HepG2 (cell line): ENCODE measurements at regions not wholly inside any gene's neighbourhood (a gene's known extent, or its start where the extent isn't known, plus 50 kb on each side); places are given as distances from the start of the nearest gene placed in this dataset.

Experiments
- ATAC-seq: fragments of 200-7000 bp; cut with Tn5 transposase; 3 replicates; pipeline ENCODE4 v1.9.1; 2020; ENCODE audit warnings: mild to moderate bottlenecking, moderate library complexity
- BruUV-seq: library from RNA; stranded (reverse); fragments of 400-500 nt; replicated peaks from 2 replicates; lab custom pipeline; 2021; lab: Mats Ljungman, UMichigan
- CTCF ChIA-PET: fragments of 300-600 bp; formaldehyde crosslinking; extraction: SDS; loops from one replicate; lab custom pipeline; 2021; ENCODE audit warnings: low total read pairs, inconsistent platforms, low intra/inter-chr PET ratio; lab: Yijun Ruan, JAX
- POLR2A ChIA-PET: fragments of 350-600 bp; sonication (Branson Sonifier 250); formaldehyde crosslinking; loops from one replicate; lab custom pipeline; 2020; ENCODE audit warnings: antibody characterized with exemption, inconsistent platforms; lab: Yijun Ruan, JAX
- DNase-seq: peaks from one replicate; pipeline ENCODE4 v3.0.0-alpha.2; 2015; ENCODE audit warnings: low spot score
- FAIRE-seq: peaks from 3 replicates; lab custom pipeline; 2011; peaks lifted over from hg19 to GRCh38; lab: Jason Lieb, UNC
- H2AFZ ChIP-seq: one replicate; pipeline ENCODE4 v1.6.1; 2011; ENCODE audit warnings: low read length, inconsistent platforms
- H3K27ac ChIP-seq: fragments of 300-600 bp; 3 replicates; pipeline ENCODE4 v1.8.0; 2011; ENCODE audit warnings: mixed run types, mild to moderate bottlenecking, mixed read lengths, low read length, inconsistent platforms; ENCODE audit not compliant: insufficient read depth; ENCODE audit errors: extremely low read length
- H3K27me3 ChIP-seq, 2 experiments: fragments of 200-600 bp in 1 of 2; 2 replicates in 1 of 2; 3 replicates in 1 of 2; pipeline versions ENCODE4 v1.6.0 to v1.8.0; 2011; ENCODE audit warnings: low read length in 2 of 2, mild to moderate bottlenecking in 2 of 2, moderate library complexity in 2 of 2, inconsistent platforms in 1 of 2; ENCODE audit not compliant: insufficient read depth in 2 of 2, control insufficient read depth in 1 of 2
- H3K36me3 ChIP-seq, 2 experiments: fragments of 200-600 bp in 1 of 2; replicated peaks in 1 of 2; 2 replicates in 1 of 2; 3 replicates in 1 of 2; pipeline versions ENCODE4 v1.5.1 to v1.8.0; 2011; ENCODE audit warnings: low read length in 2 of 2, inconsistent platforms in 1 of 2; ENCODE audit not compliant: insufficient read depth in 2 of 2, control insufficient read depth in 1 of 2
- H3K4me1 ChIP-seq: 2 replicates; pipeline ENCODE4 v1.5.1; 2012; ENCODE audit warnings: low read length, inconsistent platforms; ENCODE audit not compliant: insufficient read depth
- H3K4me2 ChIP-seq: 2 replicates; pipeline ENCODE4 v1.6.0; 2011; ENCODE audit warnings: low read depth, low read length, inconsistent platforms
- H3K4me3 ChIP-seq, 3 experiments: fragments of 200-600 bp in 1 of 3; sonication (generic), shearing (Covaris generic) in 1 of 3; replicated peaks in 1 of 3; 2 replicates each; pipeline ENCODE4 v1.5.1; 2011 to 2016; ENCODE audit warnings: low read length in 3 of 3, inconsistent platforms in 2 of 3, low read depth in 2 of 3, mild to moderate bottlenecking in 2 of 3, control low read depth in 1 of 3, mixed read lengths in 1 of 3; ENCODE audit not compliant: insufficient read depth in 1 of 3
- H3K79me2 ChIP-seq: one replicate; pipeline ENCODE4 v1.6.1; 2011; ENCODE audit warnings: low read length, inconsistent platforms; ENCODE audit not compliant: insufficient read depth
- H3K9ac ChIP-seq: 2 replicates; pipeline ENCODE4 v1.6.0; 2011; ENCODE audit warnings: mild to moderate bottlenecking, low read depth, low read length, inconsistent platforms; ENCODE audit not compliant: insufficient read depth
- H3K9me3 ChIP-seq: 2 replicates; pipeline ENCODE4 v1.5.1; 2012; ENCODE audit warnings: mild to moderate bottlenecking, low read length
- H4K20me1 ChIP-seq: 2 replicates; pipeline ENCODE4 v1.6.0; 2011; ENCODE audit warnings: inconsistent platforms, mild to moderate bottlenecking, low read length, moderate library complexity; ENCODE audit not compliant: insufficient read depth
- CAMTA2 ChIP-seq: sonication (generic); formaldehyde crosslinking; IDR thresholded peaks from 2 replicates; pipeline ENCODE4 v1.4.0; 2020; ENCODE audit warnings: mild to moderate bottlenecking, missing genetic modification reagents, borderline replicate concordance
- IKZF1 ChIP-seq: fragments of 450-650 bp; IDR thresholded peaks from 2 replicates; pipeline ENCODE4 v1.7.1; 2016
- POGZ ChIP-seq: sonication (generic); formaldehyde crosslinking; IDR thresholded peaks from 2 replicates; pipeline ENCODE4 v1.4.0; 2020; ENCODE audit warnings: mild to moderate bottlenecking, missing genetic modification reagents
- ZNF274 ChIP-seq: sonication (generic); formaldehyde crosslinking; IDR thresholded peaks from 2 replicates; pipeline ENCODE4 v1.5.1; 2020; ENCODE audit warnings: mild to moderate bottlenecking, missing genetic modification reagents
- WGBS: methylation state at CpG from one replicate; pipeline ENCODE4 v1.1.6; 2017; ENCODE audit warnings: low lambda C conversion rate; 5-methylcytosine and 5-hydroxymethylcytosine counted together
- in situ Hi-C: cut with HindIII; loops from 2 replicates; pipeline ENCODE4 v1.10.0; 2017; ENCODE audit warnings: low pct_unique_long_range_greater_than_20kb; ENCODE audit not compliant: extremely low pct_ligation_motif_present
- intact Hi-C: fragments of 100-400 bp; cut with micrococcal nuclease; formaldehyde crosslinking; loops from one replicate; pipeline ENCODE4 v1.10.0; 2022; ENCODE audit not compliant: unreplicated experiment
- TF ChIP-seq, protein P1 (sequence below): sonication (generic); formaldehyde crosslinking; IDR thresholded peaks from 2 replicates; pipeline ENCODE4 v1.5.0; 2020; ENCODE audit warnings: missing genetic modification reagents
- TF ChIP-seq, protein P2 (sequence below): sonication (generic); formaldehyde crosslinking; IDR thresholded peaks from 2 replicates; pipeline ENCODE4 v1.5.1; 2020; ENCODE audit warnings: missing genetic modification reagents, mild to moderate bottlenecking, borderline replicate concordance
- TF ChIP-seq, protein P3 (sequence below): sonication (generic); formaldehyde crosslinking; IDR thresholded peaks from 2 replicates; pipeline ENCODE4 v1.4.0; 2020; ENCODE audit warnings: missing genetic modification reagents, borderline replicate concordance
- TF ChIP-seq, protein P4 (sequence below): sonication (generic); formaldehyde crosslinking; IDR thresholded peaks from 2 replicates; pipeline ENCODE4 v1.5.1; 2020; ENCODE audit warnings: missing genetic modification reagents, mild to moderate bottlenecking, borderline replicate concordance
- TF ChIP-seq, protein P5 (sequence below): sonication (generic); formaldehyde crosslinking; IDR thresholded peaks from 2 replicates; pipeline ENCODE4 v1.8.1; 2022; ENCODE audit warnings: mild to moderate bottlenecking, missing genetic modification reagents

DNA sequence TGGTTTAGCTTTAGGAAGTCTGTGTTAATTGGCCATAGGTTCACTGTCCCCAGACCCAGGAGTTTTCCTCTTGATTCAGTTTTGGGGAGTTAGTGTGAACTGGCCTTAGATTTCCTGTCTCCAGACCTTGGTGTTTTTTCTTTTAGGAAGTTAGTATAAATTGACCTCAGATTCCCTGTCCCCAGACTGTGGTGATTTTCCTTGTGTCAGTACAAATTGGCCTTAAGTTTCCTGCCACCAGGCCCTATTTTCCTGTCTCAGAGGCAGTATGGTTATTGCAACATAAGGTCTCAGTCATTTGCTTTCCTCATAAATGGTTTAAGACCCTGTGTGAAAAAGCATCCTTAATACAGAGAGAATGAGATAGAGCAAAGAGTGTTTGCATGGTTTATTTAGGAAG is 595.8 kb downstream of the NLGN4X start (continued):
- no peak for TF ChIP-seq ZNF274
- TF ChIP-seq, all 625 proteins: peak for 0

DNA sequence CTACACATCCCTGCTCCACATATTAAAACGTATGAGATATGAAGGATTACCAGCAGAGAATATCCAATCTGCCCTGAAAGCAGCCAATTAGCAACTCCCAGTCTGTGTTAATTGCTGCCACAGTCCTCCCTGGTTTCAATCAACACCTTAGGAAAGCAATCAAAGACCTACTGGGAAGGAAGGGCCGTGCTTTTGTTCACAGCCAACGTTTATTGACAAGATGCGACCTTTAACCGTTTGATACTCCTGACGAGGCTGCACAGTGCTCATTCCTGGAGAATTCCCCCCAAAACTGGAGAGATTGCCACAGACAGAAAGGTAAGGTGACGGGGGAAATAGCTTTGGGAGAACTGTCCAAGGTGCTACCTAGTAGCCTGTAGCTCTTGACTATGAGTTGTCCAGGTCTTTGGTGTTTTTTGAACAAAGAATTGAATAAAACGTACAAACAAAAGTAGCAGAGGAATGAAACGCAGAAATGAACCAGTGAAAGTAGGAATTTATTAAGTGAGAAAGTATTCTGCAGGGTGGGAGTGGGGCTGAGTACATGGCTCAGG is 596.5 kb downstream of the NLGN4X start:
- Histone ChIP-seq H2AFZ (no peak overlapping the region), H3K79me2 (no peaks in the 10 kb centered on the region), H3K27ac (no peak overlapping the region), H3K4me2 (no peak overlapping the region), H3K36me3 (no peaks in the 10 kb centered on the region), H4K20me1 (no peaks in the 10 kb centered on the region), H3K27me3 (no peaks in the 10 kb centered on the region), H3K4me1 (no peaks in the 10 kb centered on the region), H3K4me3 (no peak overlapping the region), H3K9me3 (peaks cover 37% of the 10 kb centered on the region), H3K9ac (no peak overlapping the region)
- CTCF ChIA-PET = no interaction called here
- in situ Hi-C loops (no loop called here), intact Hi-C loops (no loop called here)
- DNase-seq (no peak), ATAC-seq (no peak), FAIRE-seq (no peak)
- TF ChIP-seq, protein P1, sequence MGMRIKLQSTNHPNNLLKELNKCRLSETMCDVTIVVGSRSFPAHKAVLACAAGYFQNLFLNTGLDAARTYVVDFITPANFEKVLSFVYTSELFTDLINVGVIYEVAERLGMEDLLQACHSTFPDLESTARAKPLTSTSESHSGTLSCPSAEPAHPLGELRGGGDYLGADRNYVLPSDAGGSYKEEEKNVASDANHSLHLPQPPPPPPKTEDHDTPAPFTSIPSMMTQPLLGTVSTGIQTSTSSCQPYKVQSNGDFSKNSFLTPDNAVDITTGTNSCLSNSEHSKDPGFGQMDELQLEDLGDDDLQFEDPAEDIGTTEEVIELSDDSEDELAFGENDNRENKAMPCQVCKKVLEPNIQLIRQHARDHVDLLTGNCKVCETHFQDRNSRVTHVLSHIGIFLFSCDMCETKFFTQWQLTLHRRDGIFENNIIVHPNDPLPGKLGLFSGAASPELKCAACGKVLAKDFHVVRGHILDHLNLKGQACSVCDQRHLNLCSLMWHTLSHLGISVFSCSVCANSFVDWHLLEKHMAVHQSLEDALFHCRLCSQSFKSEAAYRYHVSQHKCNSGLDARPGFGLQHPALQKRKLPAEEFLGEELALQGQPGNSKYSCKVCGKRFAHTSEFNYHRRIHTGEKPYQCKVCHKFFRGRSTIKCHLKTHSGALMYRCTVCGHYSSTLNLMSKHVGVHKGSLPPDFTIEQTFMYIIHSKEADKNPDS (CRISPR knock-in tag) = no peak
- no peak for TF ChIP-seq IKZF1
- TF ChIP-seq, protein P2, sequence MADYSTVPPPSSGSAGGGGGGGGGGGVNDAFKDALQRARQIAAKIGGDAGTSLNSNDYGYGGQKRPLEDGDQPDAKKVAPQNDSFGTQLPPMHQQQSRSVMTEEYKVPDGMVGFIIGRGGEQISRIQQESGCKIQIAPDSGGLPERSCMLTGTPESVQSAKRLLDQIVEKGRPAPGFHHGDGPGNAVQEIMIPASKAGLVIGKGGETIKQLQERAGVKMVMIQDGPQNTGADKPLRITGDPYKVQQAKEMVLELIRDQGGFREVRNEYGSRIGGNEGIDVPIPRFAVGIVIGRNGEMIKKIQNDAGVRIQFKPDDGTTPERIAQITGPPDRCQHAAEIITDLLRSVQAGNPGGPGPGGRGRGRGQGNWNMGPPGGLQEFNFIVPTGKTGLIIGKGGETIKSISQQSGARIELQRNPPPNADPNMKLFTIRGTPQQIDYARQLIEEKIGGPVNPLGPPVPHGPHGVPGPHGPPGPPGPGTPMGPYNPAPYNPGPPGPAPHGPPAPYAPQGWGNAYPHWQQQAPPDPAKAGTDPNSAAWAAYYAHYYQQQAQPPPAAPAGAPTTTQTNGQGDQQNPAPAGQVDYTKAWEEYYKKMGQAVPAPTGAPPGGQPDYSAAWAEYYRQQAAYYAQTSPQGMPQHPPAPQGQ (CRISPR knock-in tag) = no peak
- no peak for TF ChIP-seq POGZ (CRISPR knock-in tag)
- TF ChIP-seq, protein P3, sequence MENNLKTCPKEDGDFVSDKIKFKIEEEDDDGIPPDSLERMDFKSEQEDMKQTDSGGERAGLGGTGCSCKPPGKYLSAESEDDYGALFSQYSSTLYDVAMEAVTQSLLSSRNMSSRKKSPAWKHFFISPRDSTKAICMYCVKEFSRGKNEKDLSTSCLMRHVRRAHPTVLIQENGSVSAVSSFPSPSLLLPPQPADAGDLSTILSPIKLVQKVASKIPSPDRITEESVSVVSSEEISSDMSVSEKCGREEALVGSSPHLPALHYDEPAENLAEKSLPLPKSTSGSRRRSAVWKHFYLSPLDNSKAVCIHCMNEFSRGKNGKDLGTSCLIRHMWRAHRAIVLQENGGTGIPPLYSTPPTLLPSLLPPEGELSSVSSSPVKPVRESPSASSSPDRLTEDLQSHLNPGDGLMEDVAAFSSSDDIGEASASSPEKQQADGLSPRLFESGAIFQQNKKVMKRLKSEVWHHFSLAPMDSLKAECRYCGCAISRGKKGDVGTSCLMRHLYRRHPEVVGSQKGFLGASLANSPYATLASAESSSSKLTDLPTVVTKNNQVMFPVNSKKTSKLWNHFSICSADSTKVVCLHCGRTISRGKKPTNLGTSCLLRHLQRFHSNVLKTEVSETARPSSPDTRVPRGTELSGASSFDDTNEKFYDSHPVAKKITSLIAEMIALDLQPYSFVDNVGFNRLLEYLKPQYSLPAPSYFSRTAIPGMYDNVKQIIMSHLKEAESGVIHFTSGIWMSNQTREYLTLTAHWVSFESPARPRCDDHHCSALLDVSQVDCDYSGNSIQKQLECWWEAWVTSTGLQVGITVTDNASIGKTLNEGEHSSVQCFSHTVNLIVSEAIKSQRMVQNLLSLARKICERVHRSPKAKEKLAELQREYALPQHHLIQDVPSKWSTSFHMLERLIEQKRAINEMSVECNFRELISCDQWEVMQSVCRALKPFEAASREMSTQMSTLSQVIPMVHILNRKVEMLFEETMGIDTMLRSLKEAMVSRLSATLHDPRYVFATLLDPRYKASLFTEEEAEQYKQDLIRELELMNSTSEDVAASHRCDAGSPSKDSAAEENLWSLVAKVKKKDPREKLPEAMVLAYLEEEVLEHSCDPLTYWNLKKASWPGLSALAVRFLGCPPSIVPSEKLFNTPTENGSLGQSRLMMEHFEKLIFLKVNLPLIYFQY (CRISPR knock-in tag) = no peak
- no peak for TF ChIP-seq CAMTA2 (CRISPR knock-in tag)
- TF ChIP-seq, protein P4, sequence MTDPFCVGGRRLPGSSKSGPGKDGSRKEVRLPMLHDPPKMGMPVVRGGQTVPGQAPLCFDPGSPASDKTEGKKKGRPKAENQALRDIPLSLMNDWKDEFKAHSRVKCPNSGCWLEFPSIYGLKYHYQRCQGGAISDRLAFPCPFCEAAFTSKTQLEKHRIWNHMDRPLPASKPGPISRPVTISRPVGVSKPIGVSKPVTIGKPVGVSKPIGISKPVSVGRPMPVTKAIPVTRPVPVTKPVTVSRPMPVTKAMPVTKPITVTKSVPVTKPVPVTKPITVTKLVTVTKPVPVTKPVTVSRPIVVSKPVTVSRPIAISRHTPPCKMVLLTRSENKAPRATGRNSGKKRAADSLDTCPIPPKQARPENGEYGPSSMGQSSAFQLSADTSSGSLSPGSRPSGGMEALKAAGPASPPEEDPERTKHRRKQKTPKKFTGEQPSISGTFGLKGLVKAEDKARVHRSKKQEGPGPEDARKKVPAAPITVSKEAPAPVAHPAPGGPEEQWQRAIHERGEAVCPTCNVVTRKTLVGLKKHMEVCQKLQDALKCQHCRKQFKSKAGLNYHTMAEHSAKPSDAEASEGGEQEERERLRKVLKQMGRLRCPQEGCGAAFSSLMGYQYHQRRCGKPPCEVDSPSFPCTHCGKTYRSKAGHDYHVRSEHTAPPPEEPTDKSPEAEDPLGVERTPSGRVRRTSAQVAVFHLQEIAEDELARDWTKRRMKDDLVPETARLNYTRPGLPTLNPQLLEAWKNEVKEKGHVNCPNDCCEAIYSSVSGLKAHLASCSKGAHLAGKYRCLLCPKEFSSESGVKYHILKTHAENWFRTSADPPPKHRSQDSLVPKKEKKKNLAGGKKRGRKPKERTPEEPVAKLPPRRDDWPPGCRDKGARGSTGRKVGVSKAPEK (CRISPR knock-in tag) = no peak
- TF ChIP-seq, protein P5, sequence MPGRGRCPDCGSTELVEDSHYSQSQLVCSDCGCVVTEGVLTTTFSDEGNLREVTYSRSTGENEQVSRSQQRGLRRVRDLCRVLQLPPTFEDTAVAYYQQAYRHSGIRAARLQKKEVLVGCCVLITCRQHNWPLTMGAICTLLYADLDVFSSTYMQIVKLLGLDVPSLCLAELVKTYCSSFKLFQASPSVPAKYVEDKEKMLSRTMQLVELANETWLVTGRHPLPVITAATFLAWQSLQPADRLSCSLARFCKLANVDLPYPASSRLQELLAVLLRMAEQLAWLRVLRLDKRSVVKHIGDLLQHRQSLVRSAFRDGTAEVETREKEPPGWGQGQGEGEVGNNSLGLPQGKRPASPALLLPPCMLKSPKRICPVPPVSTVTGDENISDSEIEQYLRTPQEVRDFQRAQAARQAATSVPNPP = no peak
- POLR2A ChIA-PET = no interaction called here
- WGBS = 2% methylated on average over 9 of the region's 9 CpGs
- no TSS peak for BruUV-seq
